Right lobe of liver (tissue), 6 donors: ENCODE measurements at regions not wholly inside any gene's neighbourhood (a gene's known extent, or its start where the extent isn't known, plus 50 kb on each side); places are given as distances from the start of the nearest gene placed in this dataset.

Experiments used
- ATAC-seq, 4 donors: fragments of 200-7000 bp; cut with Tn5 transposase; one replicate each; pipeline ENCODE4 v1.9.1; 2020; ENCODE audit warnings: mild to moderate bottlenecking in 4 of 4, moderate library complexity in 4 of 4
- DNase-seq, 3 donors: peaks; one replicate each; pipeline ENCODE4 v3.0.0-alpha.2; 2020
- H3K27ac ChIP-seq, 3 donors: fragments of 200-600 bp; one replicate each; pipeline ENCODE4 v1.8.0; 2022
- H3K27me3 ChIP-seq, 2 donors: fragments of 200-600 bp; one replicate each; pipeline ENCODE4 v1.8.0; 2022
- H3K36me3 ChIP-seq, 4 donors: fragments of 200-600 bp; sonication (generic) in 1 of 4; one replicate each; pipeline versions ENCODE4 v1.5.1 to v1.8.0; 2017 to 2022; ENCODE audit warnings: control low read depth in 1 of 4
- H3K4me1 ChIP-seq, 4 donors: fragments of 200-600 bp; sonication (generic) in 1 of 4; one replicate each; pipeline versions ENCODE4 v1.5.1 to v1.8.0; 2017 to 2022; ENCODE audit warnings: control low read depth in 1 of 4
- H3K4me3 ChIP-seq, 3 donors: fragments of 200-600 bp; one replicate each; pipeline ENCODE4 v1.8.0; 2022
- H3K9me3 ChIP-seq, 4 donors: fragments of 200-600 bp; sonication (generic) in 1 of 4; one replicate each; pipeline versions ENCODE4 v1.5.1 to v1.8.0; 2017 to 2022; ENCODE audit warnings: control low read depth in 1 of 4
- CTCF ChIP-seq, 4 donors: fragments of 200-600 bp in 3 of 4; fragments of 450-650 bp in 1 of 4; IDR thresholded peaks; one replicate each; pipeline versions ENCODE4 v1.5.1 to v1.8.0; 2016 to 2022; ENCODE audit warnings: antibody characterized with exemption in 4 of 4, mild to moderate bottlenecking in 2 of 4
- POLR2A ChIP-seq: fragments of 450-650 bp; IDR thresholded peaks from one replicate; pipeline ENCODE4 v1.6.1; 2017; ENCODE audit warnings: antibody characterized with exemption, mild to moderate bottlenecking
- WGBS: methylation state at CpG from one replicate; pipeline ENCODE4 v1.1.6; 2018; ENCODE audit warnings: low coverage, low lambda C conversion rate; ENCODE audit not compliant: insufficient coverage; ENCODE audit errors: missing lambda C conversion rate; 5-methylcytosine and 5-hydroxymethylcytosine counted together
- intact Hi-C, 2 donors: fragments of 100-400 bp; cut with DNase I; formaldehyde crosslinking; loops; one replicate each; pipeline versions ENCODE4 v1.11.2 to v1.14.1; 2022
- donor health status: DM: no; HTN: yes; CAD: no.
- donor health status: DM: no; HTN: no; CAD: no.
- donor health status: DM: no; HTN: no; CAD: no.
- donor health status: DM: no; HTN: yes; CAD: no.
- donor health status: DM: no; HTN: yes; CAD: no.

DNA sequence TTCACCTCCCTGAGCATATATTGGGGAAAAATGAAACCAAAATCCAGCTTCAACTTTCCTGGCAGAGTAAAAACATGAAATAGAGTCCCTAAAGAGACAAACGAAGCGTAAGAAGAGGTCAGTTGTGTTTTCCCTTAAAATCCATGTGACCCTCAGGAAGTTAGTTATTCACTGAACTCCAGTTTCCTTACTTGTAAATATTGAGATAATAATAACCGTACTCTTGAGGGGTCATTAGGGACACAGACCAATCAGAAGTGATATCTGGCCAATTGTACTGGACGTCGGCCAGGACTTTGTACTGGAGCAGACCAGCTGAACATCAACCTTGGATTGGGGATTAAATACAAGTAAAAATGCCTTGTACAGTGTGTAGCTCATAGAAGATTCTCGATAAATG is 167.0 kb downstream of the GATA3 start:
- DNase-seq: peak in 2 of 3 donors; percentile 58
- TF ChIP-seq POLR2A (no peak), CTCF (IDR thresholded peaks at IDR 0.05) (no peak)
- 17% methylated on average over 6 of the region's 6 CpGs for WGBS
- Histone ChIP-seq H3K9me3 (no peaks in the 10 kb centered on the region), H3K36me3 (no peaks in the 10 kb centered on the region), H3K27ac (no peak overlapping the region), H3K4me1 (no peaks in the 10 kb centered on the region), H3K4me3 (no peak overlapping the region), H3K27me3 (no peaks in the 10 kb centered on the region)
- peak; percentile 72 to 90 (median 82) for ATAC-seq
- intact Hi-C loops: no loop called here

DNA sequence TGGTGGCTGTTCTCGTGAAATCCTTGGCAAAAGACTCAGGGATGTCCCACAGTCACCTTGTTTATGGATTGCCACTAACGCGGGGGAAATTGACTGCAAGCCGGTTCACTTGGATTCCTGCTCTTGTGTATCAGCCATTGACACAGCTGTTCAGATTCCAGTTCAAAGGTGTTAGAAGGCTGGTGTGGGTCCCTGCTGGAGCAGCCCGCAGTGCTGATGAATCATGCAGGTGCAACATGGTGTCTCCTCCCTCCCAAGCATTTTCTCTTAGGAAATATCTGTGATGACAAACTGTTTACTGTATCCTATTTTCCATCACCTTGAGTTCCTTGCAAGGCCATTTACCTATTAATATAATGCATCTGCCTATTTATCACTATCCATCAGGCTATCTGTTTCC is 170.1 kb downstream of the GATA3 start:
- H3K9me3 ChIP-seq: no peaks in the 10 kb centered on the region
- intact Hi-C loops: no loop called here
- no peak for DNase-seq
- no peaks in the 10 kb centered on the region for H3K36me3 ChIP-seq
- H3K27me3 ChIP-seq: no peaks in the 10 kb centered on the region
- ATAC-seq: no peak
- H3K27ac ChIP-seq: no peak overlapping the region
- H3K4me3 ChIP-seq: no peak overlapping the region
- H3K4me1 ChIP-seq: no peaks in the 10 kb centered on the region
- WGBS: no CpG with 5 or more reads among the region's 5 CpGs
- TF ChIP-seq CTCF (IDR thresholded peaks at IDR 0.05) (no peak), POLR2A (no peak)

DNA sequence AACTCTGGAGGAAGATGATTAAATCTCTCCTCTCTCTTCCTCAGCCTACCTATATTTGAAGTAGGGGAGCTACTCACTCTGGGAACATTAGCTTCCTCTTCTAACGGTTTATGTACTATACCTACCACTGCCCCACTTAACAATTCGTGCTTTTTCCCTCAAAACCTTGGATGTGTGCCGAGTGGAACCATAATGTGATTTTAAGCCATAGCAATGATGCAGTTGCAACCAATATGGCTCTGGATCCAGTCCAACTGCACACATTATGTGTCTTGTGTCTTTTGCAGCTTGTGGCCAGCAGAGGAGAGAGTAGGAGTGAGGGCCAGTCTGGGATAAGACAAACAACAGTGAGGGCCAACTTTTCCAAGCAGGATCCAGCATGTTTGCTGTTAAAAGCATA is 170.7 kb downstream of the GATA3 start:
- ATAC-seq: no peak
- WGBS: 73% methylated on average over 3 of the region's 3 CpGs
- intact Hi-C loops: no loop called here

DNA sequence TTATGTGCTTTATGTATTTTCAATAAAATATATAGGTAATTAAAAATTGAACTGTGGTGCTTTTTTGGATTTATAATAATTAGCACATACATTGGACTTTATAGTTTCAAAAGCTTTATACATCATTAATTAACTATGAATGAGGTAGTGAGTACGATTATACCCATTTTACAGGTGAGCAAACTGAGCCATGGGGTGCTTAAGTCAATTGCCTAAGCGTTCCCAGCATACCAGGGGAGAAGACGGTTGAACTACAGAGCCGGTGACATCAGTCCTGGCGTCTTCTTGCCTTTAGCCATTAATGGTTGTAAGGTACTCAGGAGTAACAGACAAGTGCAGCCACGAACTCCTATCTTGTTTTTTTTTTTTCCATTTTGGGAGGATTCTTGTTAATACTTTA is 172.8 kb downstream of the GATA3 start:
- TF ChIP-seq CTCF (IDR thresholded peaks at IDR 0.05) (no peak), POLR2A (no peak)
- H3K36me3 ChIP-seq: no peaks in the 10 kb centered on the region
- no peaks in the 10 kb centered on the region for H3K9me3 ChIP-seq
- DNase-seq: no peak
- no peak overlapping the region for H3K27ac ChIP-seq
- 87% methylated on average over 6 of the region's 6 CpGs for WGBS
- no peaks in the 10 kb centered on the region for H3K27me3 ChIP-seq
- intact Hi-C loops: no loop called here
- H3K4me3 ChIP-seq: no peak overlapping the region
- ATAC-seq: no peak
- no peaks in the 10 kb centered on the region for H3K4me1 ChIP-seq

More for the DNA sequence above, 170.7 kb downstream of the GATA3 start:
- Histone ChIP-seq H3K27me3 (no peaks in the 10 kb centered on the region), H3K4me3 (no peak overlapping the region), H3K4me1 (no peaks in the 10 kb centered on the region), H3K27ac (no peak overlapping the region), H3K36me3 (no peaks in the 10 kb centered on the region), H3K9me3 (no peaks in the 10 kb centered on the region)
- TF ChIP-seq POLR2A (no peak), CTCF (IDR thresholded peaks at IDR 0.05) (no peak)
- DNase-seq: no peak

GRCh38 chr10:8229153-8229552 is 174.7 kb downstream of the GATA3 start:
- H3K4me1 ChIP-seq: no peaks in the 10 kb centered on the region
- H3K27ac ChIP-seq: no peak overlapping the region
- H3K27me3 ChIP-seq: no peaks in the 10 kb centered on the region
- H3K36me3 ChIP-seq: no peaks in the 10 kb centered on the region
- WGBS: no CpG with 5 or more reads among the region's 3 CpGs
- ATAC-seq (no peak), DNase-seq (no peak)
- no peak overlapping the region for H3K4me3 ChIP-seq
- no peaks in the 10 kb centered on the region for H3K9me3 ChIP-seq
- intact Hi-C loops: no loop called here
- TF ChIP-seq POLR2A (no peak), CTCF (IDR thresholded peaks at IDR 0.05) (no peak)
